Fibroblast of lung (primary cell): ENCODE measurements at regions not wholly inside any gene's neighbourhood (a gene's known extent, or its start where the extent isn't known, plus 50 kb on each side); places are given as distances from the start of the nearest gene placed in this dataset.

Experiments
- DNase-seq, 2 donors: peaks; one replicate each; pipeline versions ENCODE4 v3.0.0 to v3.0.0-alpha.2; 2010; ENCODE audit warnings: low read depth in 2 of 2
- H2AFZ ChIP-seq: 2 replicates; pipeline ENCODE4 v1.5.1; 2012; ENCODE audit warnings: low read length, control low read depth, inconsistent platforms
- H3K27ac ChIP-seq: 2 replicates; pipeline ENCODE4 v1.5.1; 2011; ENCODE audit warnings: low read length, control low read depth; ENCODE audit not compliant: insufficient read depth
- H3K27me3 ChIP-seq: 2 replicates; pipeline ENCODE4 v1.5.1; 2011; ENCODE audit warnings: mild to moderate bottlenecking, low read length; ENCODE audit not compliant: control insufficient read depth, insufficient read depth
- H3K36me3 ChIP-seq: 2 replicates; pipeline ENCODE4 v1.5.1; 2011; ENCODE audit warnings: low read length; ENCODE audit not compliant: control insufficient read depth, insufficient read depth
- H3K4me1 ChIP-seq: 2 replicates; pipeline ENCODE4 v1.5.1; 2011; ENCODE audit warnings: low read length; ENCODE audit not compliant: control insufficient read depth, insufficient read depth; ENCODE audit errors: extremely low read depth
- H3K4me2 ChIP-seq: 2 replicates; pipeline ENCODE4 v1.5.1; 2011; ENCODE audit warnings: low read length, control low read depth; ENCODE audit not compliant: insufficient read depth; ENCODE audit errors: extremely low read depth
- H3K4me3 ChIP-seq, 4 experiments: fragments of 200-600 bp in 1 of 4; sonication (generic) in 1 of 4; replicated peaks in 1 of 4; 2 replicates each; pipeline ENCODE4 v1.5.1; 2011 to 2016; ENCODE audit warnings: low read length in 4 of 4, low read depth in 3 of 4, mild to moderate bottlenecking in 3 of 4, control low read depth in 2 of 4, inconsistent platforms in 1 of 4, mixed read lengths in 1 of 4; ENCODE audit not compliant: insufficient read depth in 1 of 4; ENCODE audit errors: control extremely low read depth in 1 of 4
- H3K79me2 ChIP-seq: 2 replicates; pipeline ENCODE4 v1.5.1; 2012; ENCODE audit warnings: mild to moderate bottlenecking, low read length, inconsistent platforms; ENCODE audit not compliant: control insufficient read depth, insufficient read depth
- H3K9ac ChIP-seq: 2 replicates; pipeline ENCODE4 v1.5.1; 2011; ENCODE audit warnings: mild to moderate bottlenecking, low read length, control low read depth; ENCODE audit not compliant: insufficient read depth
- H3K9me3 ChIP-seq: 2 replicates; pipeline ENCODE4 v1.5.1; 2012; ENCODE audit warnings: low read depth, low read length; ENCODE audit not compliant: control insufficient read depth, insufficient read depth
- H4K20me1 ChIP-seq: 2 replicates; pipeline ENCODE4 v1.5.1; 2011; ENCODE audit warnings: low read length; ENCODE audit not compliant: control insufficient read depth, insufficient read depth; ENCODE audit errors: extremely low read depth
- CTCF ChIP-seq, 2 donors: IDR thresholded peaks in 1 of 2; conservative IDR thresholded peaks in 1 of 2; 1 replicate in 1 of 2; 2 replicates in 1 of 2; pipeline ENCODE4 v1.5.1; 2011 to 2012; ENCODE audit warnings: low read length in 2 of 2, control low read depth in 1 of 2, inconsistent platforms in 1 of 2, low read depth in 1 of 2, mild to moderate bottlenecking in 1 of 2
- EZH2 ChIP-seq: IDR thresholded peaks from 2 replicates; pipeline ENCODE4 v1.5.1; 2012; ENCODE audit warnings: low read length, control low read depth, mild to moderate bottlenecking; ENCODE audit errors: missing control alignments

GRCh38 chr5:106584268-106584667 lies 1086.5 kb downstream of the EFNA5 start:
- no peaks in the 10 kb centered on the region for H3K9me3 ChIP-seq
- no peaks in the 10 kb centered on the region for H3K27me3 ChIP-seq
- no peaks in the 10 kb centered on the region for H3K36me3 ChIP-seq
- no peak overlapping the region for H3K4me2 ChIP-seq
- no peak overlapping the region for H2AFZ ChIP-seq
- DNase-seq: no peak
- H3K79me2 ChIP-seq: no peaks in the 10 kb centered on the region
- no peak for TF ChIP-seq CTCF (conservative IDR thresholded peaks at IDR 0.05 in 1 of 2, IDR thresholded peaks at IDR 0.05 in 1 of 2; ENCODE audit: low read depth in 1 of 2, low read length in 2 of 2)
- no peak for TF ChIP-seq EZH2
- H3K9ac ChIP-seq: no peak overlapping the region
- no peaks in the 10 kb centered on the region for H3K4me1 ChIP-seq
- no peak overlapping the region for H3K27ac ChIP-seq
- no peaks in the 10 kb centered on the region for H4K20me1 ChIP-seq
- no peak overlapping the region for H3K4me3 ChIP-seq

DNA sequence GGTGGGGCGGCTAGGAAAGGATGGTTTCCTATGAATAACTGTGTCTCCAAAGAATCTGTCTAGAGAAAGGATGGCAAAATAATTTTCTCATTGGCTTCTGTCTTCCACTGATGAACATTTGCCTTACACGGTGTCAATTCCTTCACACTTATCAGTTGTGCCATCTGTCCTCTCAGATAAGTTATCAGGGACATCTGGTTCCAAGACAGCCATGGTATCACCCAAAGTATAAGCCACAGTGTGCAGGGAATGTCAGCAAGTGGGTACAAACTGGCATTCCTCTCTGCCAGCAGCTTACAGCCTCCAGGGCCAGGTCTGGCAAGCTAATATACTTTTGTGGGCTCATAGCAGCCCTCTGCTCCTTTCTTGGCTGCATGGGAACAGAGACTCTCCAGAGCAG lies 1092.0 kb downstream of the EFNA5 start:
- no peak overlapping the region for H3K4me2 ChIP-seq
- no peaks in the 10 kb centered on the region for H4K20me1 ChIP-seq
- H3K36me3 ChIP-seq: no peaks in the 10 kb centered on the region
- no peaks in the 10 kb centered on the region for H3K79me2 ChIP-seq
- DNase-seq: no peak
- no peaks in the 10 kb centered on the region for H3K4me1 ChIP-seq
- no peak overlapping the region for H3K27ac ChIP-seq
- no peak overlapping the region for H3K4me3 ChIP-seq
- TF ChIP-seq EZH2: no peak
- no peak for TF ChIP-seq CTCF (conservative IDR thresholded peaks at IDR 0.05 in 1 of 2, IDR thresholded peaks at IDR 0.05 in 1 of 2; ENCODE audit: low read depth in 1 of 2, low read length in 2 of 2)
- H3K9me3 ChIP-seq: no peaks in the 10 kb centered on the region
- no peaks in the 10 kb centered on the region for H3K27me3 ChIP-seq
- no peak overlapping the region for H3K9ac ChIP-seq
- H2AFZ ChIP-seq: no peak overlapping the region

DNA sequence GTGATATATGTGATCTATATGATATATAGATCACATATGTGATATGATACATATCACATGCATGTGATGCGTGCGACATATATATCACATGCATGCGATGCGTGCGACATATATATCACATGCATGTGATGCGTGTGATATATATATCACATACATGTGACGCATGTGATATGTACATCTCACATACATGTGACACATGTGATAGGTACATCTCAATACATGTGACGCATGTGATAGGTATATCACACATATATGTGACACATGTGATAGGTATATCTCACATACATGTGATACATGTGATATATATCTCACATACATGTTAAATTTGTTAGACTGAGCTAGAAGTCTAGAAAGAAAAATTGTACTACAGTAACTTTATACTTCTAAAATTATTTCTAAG lies 1095.9 kb downstream of the EFNA5 start:
- H3K27me3 ChIP-seq: no peaks in the 10 kb centered on the region
- no peaks in the 10 kb centered on the region for H3K4me1 ChIP-seq
- no peaks in the 10 kb centered on the region for H3K79me2 ChIP-seq
- no peak overlapping the region for H3K4me3 ChIP-seq
- H3K9me3 ChIP-seq: no peaks in the 10 kb centered on the region
- TF ChIP-seq CTCF (conservative IDR thresholded peaks at IDR 0.05 in 1 of 2, IDR thresholded peaks at IDR 0.05 in 1 of 2; ENCODE audit: low read depth in 1 of 2, low read length in 2 of 2) (no peak), EZH2 (no peak)
- H3K27ac ChIP-seq: no peak overlapping the region
- no peak overlapping the region for H2AFZ ChIP-seq
- H4K20me1 ChIP-seq: no peaks in the 10 kb centered on the region
- no peak overlapping the region for H3K4me2 ChIP-seq
- H3K36me3 ChIP-seq: no peaks in the 10 kb centered on the region
- no peak for DNase-seq
- H3K9ac ChIP-seq: no peak overlapping the region
